IPS DF 19.7 (cell line): ENCODE measurements at regions not wholly inside any gene's neighbourhood (a gene's known extent, or its start where the extent isn't known, plus 50 kb on each side); places are given as distances from the start of the nearest gene placed in this dataset.

ENCODE experiments used
- DNase-seq: peaks from one replicate; pipeline ENCODE4 v3.0.0-alpha.2; 2013; ENCODE audit warnings: low read depth, low spot score

GRCh38 chr1:103254691-103255090 is 146.4 kb upstream of the COL11A1 start:
- no peak for DNase-seq

- DNase-seq, result peak; percentile 85
Observed at GRCh38 chr1:103250441-103250861, 142.1 kb upstream of the COL11A1 start.

- no peak for DNase-seq
Observed at GRCh38 chr1:103248417-103249102, 140.2 kb upstream of the COL11A1 start.

- DNase-seq, result no peak
Observed at GRCh38 chr1:103247517-103247916, 139.2 kb upstream of the COL11A1 start.

GRCh38 chr1:103243481-103243880 is 135.2 kb upstream of the COL11A1 start:
- DNase-seq, result no peak

GRCh38 chr1:103239034-103239433 is 130.7 kb upstream of the COL11A1 start:
- DNase-seq, result no peak

GRCh38 chr1:103230061-103230460 is 121.7 kb upstream of the COL11A1 start:
- DNase-seq, result no peak

- no peak for DNase-seq
Observed at GRCh38 chr1:103220631-103221041, 112.3 kb upstream of the COL11A1 start.

- DNase-seq, result no peak
Observed at GRCh38 chr1:103218821-103219220, 110.5 kb upstream of the COL11A1 start.

GRCh38 chr1:103218369-103218768 is 110.0 kb upstream of the COL11A1 start:
- no peak for DNase-seq

- DNase-seq, result no peak
Observed at GRCh38 chr1:103211073-103211472, 102.8 kb upstream of the COL11A1 start.

- DNase-seq, result no peak
Observed at GRCh38 chr1:103208844-103209243, 100.5 kb upstream of the COL11A1 start.

- DNase-seq, result no peak
Observed at GRCh38 chr1:103199001-103199400, 90.7 kb upstream of the COL11A1 start.

GRCh38 chr1:103198076-103198475 is 89.8 kb upstream of the COL11A1 start:
- no peak for DNase-seq

- DNase-seq, result no peak
Observed at GRCh38 chr1:103197216-103197615, 88.9 kb upstream of the COL11A1 start.

GRCh38 chr1:103194984-103195383 is 86.7 kb upstream of the COL11A1 start:
- no peak for DNase-seq

GRCh38 chr1:103194060-103194459 is 85.7 kb upstream of the COL11A1 start:
- DNase-seq, result no peak

- DNase-seq, result no peak
Observed at GRCh38 chr1:103191327-103191726, 83.0 kb upstream of the COL11A1 start.

GRCh38 chr1:103190766-103191165 is 82.4 kb upstream of the COL11A1 start:
- DNase-seq, result no peak

GRCh38 chr1:103187673-103188072 is 79.4 kb upstream of the COL11A1 start:
- no peak for DNase-seq

- no peak for DNase-seq
Observed at GRCh38 chr1:103180660-103181059, 72.3 kb upstream of the COL11A1 start.

GRCh38 chr1:103177108-103177775 is 68.9 kb upstream of the COL11A1 start:
- no peak for DNase-seq

- no peak for DNase-seq
Observed at GRCh38 chr1:103171041-103171590, 62.8 kb upstream of the COL11A1 start.
